SIG-M5 treated with dmso at 0.1 percent for 504 hours (cell line): ENCODE measurements at regions not wholly inside any gene's neighbourhood (a gene's known extent, or its start where the extent isn't known, plus 50 kb on each side); places are given as distances from the start of the nearest gene placed in this dataset.

Experiments
- DNase-seq: peaks from one replicate; lab custom pipeline; 2025; ENCODE audit not compliant: unreplicated experiment; lab: John Stamatoyannopoulos, UW

GRCh38 chr3:127088511-127089351, 104.2 kb upstream of the PRR23E start:
- DNase-seq = no peak

- no peak for DNase-seq
Observed at GRCh38 chr3:127089486-127090145, 103.3 kb upstream of the PRR23E start.

GRCh38 chr3:127090218-127091160, 102.4 kb upstream of the PRR23E start:
- DNase-seq = no peak

GRCh38 chr3:127091376-127091775, 101.6 kb upstream of the PRR23E start:
- DNase-seq = no peak

- DNase-seq = no peak
Observed at GRCh38 chr3:127092368-127092767, 100.6 kb upstream of the PRR23E start.

- no peak for DNase-seq
Observed at GRCh38 chr3:127092776-127093175, 100.2 kb upstream of the PRR23E start.

- DNase-seq = no peak
Observed at GRCh38 chr3:127093312-127093711, 99.6 kb upstream of the PRR23E start.

- DNase-seq = no peak
Observed at GRCh38 chr3:127095774-127096173, 97.2 kb upstream of the PRR23E start.

GRCh38 chr3:127096256-127097071, 96.5 kb upstream of the PRR23E start:
- no peak for DNase-seq

- no peak for DNase-seq
Observed at GRCh38 chr3:127097072-127097405, 95.9 kb upstream of the PRR23E start.

GRCh38 chr3:127097481-127097880, 95.5 kb upstream of the PRR23E start:
- DNase-seq = no peak

- no peak for DNase-seq
Observed at GRCh38 chr3:127099982-127100381, 92.9 kb upstream of the PRR23E start.

- no peak for DNase-seq
Observed at GRCh38 chr3:127100459-127101410, 92.2 kb upstream of the PRR23E start.

- no peak for DNase-seq
Observed at GRCh38 chr3:127101411-127102187, 91.3 kb upstream of the PRR23E start.

- no peak for DNase-seq
Observed at GRCh38 chr3:127102188-127102520, 90.8 kb upstream of the PRR23E start.

GRCh38 chr3:127102587-127102986, 90.3 kb upstream of the PRR23E start:
- no peak for DNase-seq

- no peak for DNase-seq
Observed at GRCh38 chr3:127103080-127103479, 89.9 kb upstream of the PRR23E start.

- DNase-seq = no peak
Observed at GRCh38 chr3:127104586-127104985, 88.3 kb upstream of the PRR23E start.

GRCh38 chr3:127105587-127105986, 87.3 kb upstream of the PRR23E start:
- DNase-seq = no peak
